Hematopoietic multipotent progenitor cell treated with erythropoietin and hydrocortisone succinate and interleukin-3 and kit ligand, for 8 days (in vitro differentiated cells): ENCODE measurements at regions not wholly inside any gene's neighbourhood (a gene's known extent, or its start where the extent isn't known, plus 50 kb on each side); places are given as distances from the start of the nearest gene placed in this dataset.
A peak's percentile ranks its signal among the peaks of the same experiment; 100 is the strongest.

Source experiments
- DNase-seq: peaks from one replicate; pipeline ENCODE4 v3.0.0-alpha.2; 2015

GRCh38 chr13:85663856-85664255 lies 135.4 kb downstream of the SLITRK6 start:
- DNase-seq: no peak

- no peak for DNase-seq
Measured at GRCh38 chr13:85662186-85662585, 137.0 kb downstream of the SLITRK6 start.

- DNase-seq: no peak
Measured at GRCh38 chr13:85661675-85662074, 137.5 kb downstream of the SLITRK6 start.

- DNase-seq: no peak
Measured at GRCh38 chr13:85659493-85659892, 139.7 kb downstream of the SLITRK6 start.

- no peak for DNase-seq
Measured at GRCh38 chr13:85657942-85658341, 141.3 kb downstream of the SLITRK6 start.

GRCh38 chr13:85655040-85655439 lies 144.2 kb downstream of the SLITRK6 start:
- DNase-seq: no peak

GRCh38 chr13:85654227-85654626 lies 145.0 kb downstream of the SLITRK6 start:
- peak; percentile 9 for DNase-seq

GRCh38 chr13:85653681-85654080 lies 145.5 kb downstream of the SLITRK6 start:
- no peak for DNase-seq

GRCh38 chr13:85652491-85652890 lies 146.7 kb downstream of the SLITRK6 start:
- DNase-seq: no peak

- no peak for DNase-seq
Measured at GRCh38 chr13:85651440-85651839, 147.8 kb downstream of the SLITRK6 start.

GRCh38 chr13:85650613-85651012 lies 148.6 kb downstream of the SLITRK6 start:
- no peak for DNase-seq

GRCh38 chr13:85640727-85641126 lies 158.5 kb downstream of the SLITRK6 start:
- no peak for DNase-seq

- no peak for DNase-seq
Measured at GRCh38 chr13:85638815-85639393, 160.3 kb downstream of the SLITRK6 start.

- no peak for DNase-seq
Measured at GRCh38 chr13:85638265-85638664, 161.0 kb downstream of the SLITRK6 start.

- no peak for DNase-seq
Measured at GRCh38 chr13:85632526-85633195, 166.6 kb downstream of the SLITRK6 start.

GRCh38 chr13:85631801-85632200 lies 167.4 kb downstream of the SLITRK6 start:
- DNase-seq: no peak

- no peak for DNase-seq
Measured at GRCh38 chr13:85626603-85627002, 172.6 kb downstream of the SLITRK6 start.

- DNase-seq: no peak
Measured at GRCh38 chr13:85619321-85619720, 179.9 kb downstream of the SLITRK6 start.

GRCh38 chr13:85618521-85618920 lies 180.7 kb downstream of the SLITRK6 start:
- DNase-seq: peak; percentile 4

GRCh38 chr13:85616275-85616674 lies 182.9 kb downstream of the SLITRK6 start:
- DNase-seq: no peak

GRCh38 chr13:85615031-85615430 lies 184.2 kb downstream of the SLITRK6 start:
- DNase-seq: no peak

GRCh38 chr13:85610024-85610423 lies 189.2 kb downstream of the SLITRK6 start:
- no peak for DNase-seq

GRCh38 chr13:85608255-85608829 lies 190.9 kb downstream of the SLITRK6 start:
- no peak for DNase-seq

- no peak for DNase-seq
Measured at GRCh38 chr13:85603735-85604134, 195.5 kb downstream of the SLITRK6 start.

- DNase-seq: no peak
Measured at GRCh38 chr13:85601526-85601925, 197.7 kb downstream of the SLITRK6 start.
